Uterus (tissue), 2 donors: ENCODE measurements at regions not wholly inside any gene's neighbourhood (a gene's known extent, or its start where the extent isn't known, plus 50 kb on each side); places are given as distances from the start of the nearest gene placed in this dataset.

Experiments used
- CTCF ChIP-seq, 4 experiments: fragments of 200-600 bp in 2 of 4; fragments of 450-650 bp in 2 of 4; sonication (generic) in 2 of 4; IDR thresholded peaks; one replicate each; pipeline ENCODE4 v1.5.1; 2016 to 2019; ENCODE audit warnings: antibody characterized with exemption in 4 of 4, mild to moderate bottlenecking in 2 of 4, moderate library complexity in 1 of 4
- POLR2A ChIP-seq, 2 donors: fragments of 450-650 bp; IDR thresholded peaks; one replicate each; pipeline ENCODE4 v1.6.1; 2016; ENCODE audit warnings: antibody characterized with exemption in 2 of 2, mild to moderate bottlenecking in 1 of 2, moderate library complexity in 1 of 2

- no peak for TF ChIP-seq POLR2A (IDR thresholded peaks at IDR 0.05)
- no peak for TF ChIP-seq CTCF (IDR thresholded peaks at IDR 0.05)
These were observed 453.7 kb downstream of the RPL10L start for GRCh38 chr14:46197856-46198255.
